PFSK-1 (cell line): ENCODE measurements at regions not wholly inside any gene's neighbourhood (a gene's known extent, or its start where the extent isn't known, plus 50 kb on each side); places are given as distances from the start of the nearest gene placed in this dataset.

Experiments
- FOXP2 ChIP-seq: optimal IDR thresholded peaks from 2 replicates; pipeline ENCODE3; 2011; ENCODE audit warnings: borderline replicate concordance, control low read depth, inconsistent platforms; ENCODE audit not compliant: insufficient read depth; ENCODE audit errors: extremely low read length, extremely low read depth
- POLR2AphosphoS5 ChIP-seq: IDR thresholded peaks from 2 replicates; pipeline ENCODE4 v1.6.1; 2012; ENCODE audit warnings: low read depth, mild to moderate bottlenecking, control low read depth, low read length, moderate library complexity
- REST ChIP-seq, 2 experiments: IDR thresholded peaks; 2 replicates each; pipeline versions ENCODE4 v1.6.1 to v1.8.0; 2011 to 2012; ENCODE audit warnings: low read depth in 2 of 2, low read length in 2 of 2, control low read depth in 1 of 2, inconsistent platforms in 1 of 2, mild to moderate bottlenecking in 1 of 2, moderate library complexity in 1 of 2; ENCODE audit not compliant: insufficient read depth in 1 of 2
- SIN3A ChIP-seq: IDR thresholded peaks from 2 replicates; pipeline ENCODE4 v1.6.1; 2012; ENCODE audit warnings: mild to moderate bottlenecking, low read length, moderate library complexity, borderline replicate concordance; ENCODE audit not compliant: insufficient read depth
- TAF1 ChIP-seq: IDR thresholded peaks from 2 replicates; pipeline ENCODE4 v1.6.1; 2012; ENCODE audit warnings: low read length, control low read depth, borderline replicate concordance; ENCODE audit not compliant: insufficient read depth

- no peak for TF ChIP-seq REST (IDR thresholded peaks at IDR 0.05; ENCODE audit: insufficient read depth in 1 of 2, low read depth in 2 of 2, low read length in 2 of 2)
- no peak for TF ChIP-seq TAF1
- no peak for TF ChIP-seq POLR2AphosphoS5
- TF ChIP-seq SIN3A = no peak
- no peak for TF ChIP-seq FOXP2
These were observed 194.8 kb downstream of the CHRDL1 start for GRCh38 chrX:110600745-110601310.
